GM21390 (cell line): ENCODE measurements at regions not wholly inside any gene's neighbourhood (a gene's known extent, or its start where the extent isn't known, plus 50 kb on each side); places are given as distances from the start of the nearest gene placed in this dataset.

Experiments used
- ATAC-seq: cut with Tn5 transposase; IDR thresholded peaks from one replicate; pipeline ENCODE4 v1.9.1; 2021; ENCODE audit not compliant: unreplicated experiment

DNA sequence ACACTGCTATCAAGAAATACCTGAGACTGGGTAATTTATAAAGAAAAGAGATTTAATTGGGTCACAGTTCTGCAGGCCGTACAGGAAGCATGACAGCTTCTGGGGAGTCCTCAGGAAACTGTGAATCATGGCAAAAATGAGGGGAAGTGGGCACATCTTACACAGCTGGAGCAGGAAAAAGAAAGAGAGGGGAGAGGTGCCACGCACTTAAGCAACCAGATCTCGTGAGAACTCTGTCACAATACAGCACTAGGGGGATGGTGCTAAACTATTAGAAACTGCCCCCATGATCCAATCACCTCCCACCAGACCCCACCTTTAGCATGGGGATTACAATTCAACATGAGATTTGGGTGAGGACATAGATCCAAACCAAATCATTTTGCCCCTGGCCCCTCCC lies 105.5 kb upstream of the CPLX2 start:
- ATAC-seq: no peak

DNA sequence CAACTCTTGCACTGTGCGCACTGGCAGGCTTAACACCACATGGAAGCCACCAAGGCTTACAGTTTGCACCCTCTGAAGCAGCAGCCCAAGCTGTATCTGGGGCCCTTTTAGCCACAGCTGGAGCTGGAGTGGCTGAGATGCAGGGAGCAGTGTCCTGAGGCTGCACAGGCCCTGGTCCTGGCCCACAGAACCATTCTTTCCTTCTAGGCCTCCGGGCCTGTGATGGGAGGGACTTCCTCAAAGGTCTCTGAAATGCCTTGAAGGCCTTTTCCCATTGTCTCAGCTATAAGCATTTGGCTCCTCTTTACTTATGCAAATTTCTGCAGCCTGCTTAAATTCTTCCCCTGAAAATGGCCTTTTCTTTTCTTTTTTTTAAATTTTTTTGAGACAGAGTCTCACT lies 104.4 kb upstream of the CPLX2 start:
- no peak for ATAC-seq

DNA sequence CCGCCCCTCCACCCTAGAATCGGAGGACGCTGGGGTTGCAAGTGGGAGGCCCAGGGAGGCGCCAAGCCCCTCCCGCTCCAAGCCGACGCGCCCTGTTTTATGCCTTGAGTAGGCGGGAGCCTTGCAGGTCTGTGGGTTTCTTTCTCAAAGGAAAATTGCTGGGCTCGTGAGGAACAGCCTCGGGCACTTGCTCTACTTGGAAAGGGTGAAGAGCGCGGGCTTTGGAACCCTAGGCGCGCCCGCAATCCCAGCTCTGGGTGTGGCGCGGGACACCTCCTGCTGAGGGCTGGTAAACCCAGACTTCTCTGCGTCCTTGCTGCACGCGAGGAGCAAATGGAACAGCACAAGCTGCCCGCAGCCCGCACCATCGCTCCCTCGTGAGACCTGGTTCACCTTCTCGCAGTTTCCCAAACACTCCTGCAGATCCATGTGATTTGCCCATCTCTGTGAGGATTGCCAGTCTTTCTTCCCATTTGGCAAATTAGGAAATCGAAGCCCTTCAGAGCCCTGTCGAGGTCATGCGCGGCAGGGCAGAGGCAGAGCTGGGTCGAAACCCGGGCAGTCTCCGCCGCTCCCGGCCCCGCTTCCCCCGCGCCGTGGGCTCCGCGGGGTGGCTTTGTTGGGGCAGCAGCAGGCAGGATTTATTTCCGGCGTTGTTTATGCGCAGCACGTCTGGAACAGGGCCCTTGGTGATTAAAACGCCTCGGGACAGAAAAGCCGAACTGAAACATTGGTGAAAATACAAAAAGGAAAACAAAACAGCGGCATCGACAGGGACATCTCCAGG lies 98.4 kb upstream of the CPLX2 start:
- ATAC-seq: no peak

DNA sequence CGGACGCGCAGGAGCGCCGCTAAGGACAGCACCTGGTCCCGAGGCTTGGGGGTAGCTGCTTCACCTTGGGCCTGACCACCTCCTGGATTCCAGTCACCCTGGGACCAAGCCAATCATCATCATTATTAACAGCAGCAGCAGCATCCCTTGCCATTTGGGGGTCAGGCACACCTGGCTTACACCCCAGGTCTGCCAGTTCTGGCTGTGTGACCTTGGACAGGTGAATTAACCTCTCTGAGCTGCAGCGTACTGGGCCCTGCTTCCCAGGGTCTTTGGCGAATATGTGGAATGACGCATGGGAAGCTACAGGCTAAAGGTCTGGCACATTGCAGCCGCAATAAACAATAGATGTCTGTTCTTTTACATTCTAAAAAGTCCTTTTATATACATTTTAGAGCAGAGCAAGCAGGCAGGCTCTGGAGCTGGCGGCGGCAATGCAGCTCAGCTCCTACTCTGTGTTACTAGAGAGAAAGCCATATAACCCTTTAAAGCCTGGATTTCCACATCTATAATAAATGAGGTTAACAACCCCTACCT lies 97.8 kb upstream of the CPLX2 start:
- ATAC-seq: no peak

DNA sequence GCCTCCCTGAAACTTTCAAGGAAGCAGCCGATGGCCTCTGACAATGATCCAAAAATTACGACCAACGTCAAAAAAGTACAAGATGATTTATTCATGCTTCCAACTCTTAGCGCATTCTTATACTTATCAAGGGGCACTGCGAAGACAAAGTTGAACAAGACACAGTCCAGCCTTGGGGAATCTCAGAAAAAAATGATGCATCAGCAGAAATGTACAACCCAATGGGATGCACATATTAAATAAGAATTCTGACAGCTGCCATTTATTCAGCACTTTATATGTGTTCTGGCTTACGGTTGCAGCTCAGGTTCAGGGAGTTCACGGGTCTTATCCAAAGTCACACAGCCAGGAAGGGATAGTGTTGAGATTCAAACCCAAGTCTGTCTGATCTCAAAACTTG lies 96.0 kb upstream of the CPLX2 start:
- no peak for ATAC-seq

DNA sequence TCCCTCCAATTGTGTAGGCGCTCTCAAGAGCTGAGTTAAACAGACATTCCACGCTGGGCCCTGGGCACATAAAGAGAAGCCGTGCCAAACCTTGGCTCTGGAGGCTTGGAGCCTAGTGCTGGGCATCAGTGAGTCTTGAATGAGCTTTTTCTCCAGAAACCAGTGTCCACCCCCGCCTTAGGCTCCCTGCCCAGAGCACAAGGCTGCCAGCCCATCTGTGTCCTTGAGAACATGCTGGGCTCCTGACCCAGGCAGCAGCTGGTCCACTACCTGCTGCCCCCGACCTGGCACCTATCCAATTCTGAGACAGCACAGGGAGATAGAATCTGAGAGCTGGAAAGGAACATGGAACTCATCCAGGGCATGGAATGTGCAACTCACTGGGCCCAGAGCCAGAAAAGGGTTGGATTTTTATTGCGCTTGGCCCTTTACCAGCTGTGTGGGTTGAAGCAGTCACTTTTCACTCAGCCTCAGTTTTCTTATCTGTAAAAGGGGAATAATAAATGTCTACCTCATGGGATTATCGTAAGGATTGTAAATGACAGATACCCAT lies 92.4 kb upstream of the CPLX2 start:
- no peak for ATAC-seq

DNA sequence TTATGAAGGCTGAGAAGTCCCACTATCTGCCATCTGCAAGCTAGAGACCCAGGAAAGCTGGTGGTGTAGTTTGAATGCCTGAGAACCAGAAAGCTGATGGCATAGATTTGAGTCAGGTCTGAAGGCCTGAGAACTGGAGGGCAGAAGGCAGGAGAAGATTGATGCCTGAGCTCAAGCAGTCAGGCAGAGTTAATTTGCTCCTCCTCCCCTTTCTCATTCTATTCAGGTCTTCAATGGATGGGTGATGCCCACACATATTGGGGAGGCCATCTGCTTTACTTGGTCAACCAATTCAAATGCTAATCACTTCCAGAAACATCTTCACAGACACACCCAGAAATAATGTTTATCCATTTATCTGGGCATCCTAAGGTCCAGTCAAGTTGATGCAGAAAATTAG lies 87.6 kb upstream of the CPLX2 start:
- ATAC-seq: no peak

DNA sequence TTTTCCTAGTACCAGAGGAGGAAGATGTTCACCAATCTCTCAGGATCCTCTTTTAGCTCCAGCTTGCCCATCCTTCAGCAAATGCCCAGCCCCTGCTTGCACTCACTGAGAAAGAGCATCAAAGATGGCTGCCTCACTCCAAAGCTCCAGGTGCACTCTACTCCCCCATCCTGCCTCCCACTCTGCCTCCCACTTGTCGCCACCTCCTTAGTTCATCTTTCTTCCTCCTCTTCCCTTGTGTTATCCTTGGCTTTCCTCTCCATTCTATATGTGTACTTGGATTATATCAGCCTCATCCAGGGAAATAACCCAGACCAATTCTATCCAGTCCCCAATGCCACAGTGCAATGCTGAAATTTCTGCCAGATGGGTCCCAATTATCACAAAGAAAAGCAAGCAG lies 87.1 kb upstream of the CPLX2 start:
- ATAC-seq: no peak

DNA sequence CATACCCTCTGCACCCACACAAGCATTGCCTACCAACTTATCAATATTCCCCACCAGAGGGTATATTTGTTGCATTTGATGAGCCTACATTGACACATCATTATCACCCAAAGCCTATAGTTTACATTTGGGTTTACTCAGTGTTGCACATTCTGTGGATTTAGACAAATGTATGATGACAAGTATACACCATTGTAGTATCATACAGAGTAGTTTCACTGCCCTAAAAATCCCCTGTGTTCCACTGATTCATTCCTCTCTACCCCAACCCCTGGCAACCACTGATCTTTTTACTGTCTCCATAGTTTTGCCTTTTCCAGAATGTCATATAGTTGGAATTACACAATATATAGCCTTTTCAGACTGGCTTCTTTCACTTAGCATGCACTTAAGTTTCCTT lies 85.7 kb upstream of the CPLX2 start:
- ATAC-seq: no peak

DNA sequence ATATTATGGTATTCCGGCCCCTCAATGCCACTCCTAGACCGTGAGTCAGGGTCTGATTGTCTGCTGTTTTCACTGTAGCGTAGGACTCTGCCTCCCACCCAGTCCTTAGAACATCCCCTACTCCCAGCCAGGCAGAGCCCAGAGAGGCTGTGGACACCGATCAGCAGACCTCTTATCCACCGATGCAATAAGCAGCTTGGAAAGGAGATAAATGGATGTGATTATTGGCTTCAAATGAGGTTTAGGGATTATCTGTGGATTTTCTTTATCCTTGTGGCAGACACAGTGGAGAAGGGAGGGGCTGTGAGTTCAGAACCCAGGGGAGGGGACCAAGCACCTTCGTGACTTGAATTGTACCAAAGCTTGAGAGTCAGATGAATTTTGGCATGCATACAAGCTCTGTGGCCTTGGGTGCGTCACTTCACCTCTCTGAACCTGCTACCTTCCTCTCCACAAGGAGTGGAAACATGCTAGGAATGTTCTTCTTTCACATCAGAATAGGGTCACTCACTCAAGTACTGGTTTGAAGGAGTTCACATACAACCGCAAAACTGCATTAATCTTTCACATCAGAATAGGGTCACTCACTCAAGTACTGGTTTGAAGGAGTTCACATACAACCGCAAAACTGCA lies 83.1 kb upstream of the CPLX2 start:
- no peak for ATAC-seq

DNA sequence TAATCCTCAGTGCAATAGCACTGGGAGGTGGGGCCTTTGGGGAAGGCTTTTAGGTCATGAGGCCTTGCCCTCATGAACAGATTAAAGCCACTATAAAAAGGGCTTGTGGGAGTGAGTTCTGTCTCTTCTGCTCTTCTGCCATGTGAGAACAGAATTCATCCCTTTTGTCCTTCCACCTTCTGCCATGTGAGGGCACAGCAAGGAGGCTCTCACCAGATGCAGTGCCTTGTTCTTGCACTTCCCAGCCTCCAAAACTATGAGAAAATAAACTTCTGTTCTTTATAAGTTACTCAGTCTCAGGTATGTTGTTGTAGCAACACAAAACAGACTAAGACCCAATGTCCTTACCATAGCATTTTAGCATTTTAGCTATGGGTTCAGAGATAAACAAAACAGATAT lies 81.7 kb upstream of the CPLX2 start:
- no peak for ATAC-seq

DNA sequence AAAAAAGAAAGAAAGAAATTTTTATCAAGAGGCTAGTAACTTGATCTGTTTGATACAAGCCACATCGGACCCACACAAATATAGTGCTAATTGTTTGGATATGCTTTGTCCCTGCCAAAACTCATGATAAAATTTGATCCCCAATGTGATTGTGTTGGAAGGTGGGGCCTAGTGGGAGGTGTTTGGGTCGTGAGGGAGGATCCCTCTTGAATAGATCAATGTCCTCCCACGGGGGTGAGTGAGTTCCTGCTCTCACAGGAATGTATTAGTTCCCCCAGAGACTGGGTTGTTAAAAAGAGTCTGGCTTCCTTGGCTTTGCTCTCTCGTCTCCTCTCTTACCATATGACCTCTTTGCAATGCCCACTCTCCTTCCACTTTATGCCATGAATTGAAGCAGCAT lies 80.6 kb upstream of the CPLX2 start:
- no peak for ATAC-seq

DNA sequence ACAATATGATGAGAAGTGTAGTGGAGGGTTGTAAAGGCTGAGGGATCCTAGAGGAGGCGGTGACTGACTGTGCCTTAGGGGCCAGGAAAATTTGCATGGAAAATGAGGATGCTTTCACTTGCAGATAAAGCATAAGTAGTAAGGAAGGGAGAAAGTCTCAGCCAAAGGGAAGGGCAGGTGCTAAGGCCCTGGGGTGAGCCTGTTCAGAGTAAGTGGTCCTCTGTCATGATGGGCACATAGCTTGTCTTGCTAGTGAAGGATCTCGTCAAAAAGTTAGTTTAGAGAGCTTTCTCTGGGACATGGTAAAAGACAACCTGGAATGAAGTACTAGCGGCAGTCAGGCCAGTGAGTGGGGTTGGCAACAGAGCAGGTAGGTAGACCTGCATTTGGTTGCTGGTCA lies 75.4 kb upstream of the CPLX2 start:
- no peak for ATAC-seq

DNA sequence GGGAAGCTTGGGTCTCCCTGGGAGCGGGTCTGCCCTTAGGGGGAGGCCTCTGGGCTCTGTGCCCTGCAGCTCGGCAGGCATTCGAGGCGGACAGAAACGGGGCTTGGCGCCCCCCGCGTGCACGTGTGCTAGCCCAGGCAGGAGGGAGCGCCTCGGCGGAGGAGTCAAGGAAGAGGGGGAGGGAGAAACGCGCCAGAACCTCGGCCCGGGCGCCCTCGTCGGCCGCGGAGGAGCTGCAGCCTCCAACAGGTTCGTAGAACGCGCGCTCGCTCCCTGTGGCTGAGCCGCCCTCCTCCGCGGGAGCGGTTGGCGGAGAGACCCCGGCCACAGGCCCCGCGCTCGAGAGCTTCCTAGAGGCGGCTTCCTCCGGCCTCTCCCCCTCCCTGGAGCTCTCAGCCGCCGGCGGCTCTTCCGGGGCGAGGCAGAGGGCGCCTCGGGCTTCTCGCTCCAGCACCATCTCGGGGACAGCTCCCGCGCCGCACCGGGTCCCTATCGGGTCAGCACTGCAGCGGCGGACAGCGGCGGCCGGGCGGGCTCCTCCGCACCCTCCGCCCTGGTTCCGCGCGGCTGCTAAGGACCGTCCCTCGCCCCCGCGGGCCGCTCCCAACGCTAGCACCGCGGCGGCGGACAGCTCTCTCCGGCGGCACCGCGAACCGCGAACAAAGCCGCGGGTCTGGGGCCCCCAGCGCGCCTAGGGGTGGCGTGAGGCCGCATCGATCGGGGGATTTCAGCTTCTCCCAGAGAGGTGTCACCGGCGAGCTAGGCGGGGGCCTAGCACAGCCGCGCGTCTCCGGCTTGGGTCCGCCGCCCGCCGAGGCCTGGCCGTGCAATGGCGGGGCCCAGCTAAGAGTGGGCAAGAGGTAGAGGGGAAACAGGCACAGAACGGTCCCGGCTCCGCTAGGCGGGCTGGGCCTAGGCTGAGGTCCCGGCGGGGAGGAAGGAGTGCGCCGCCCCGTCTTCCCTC lies 74.6 kb upstream of the CPLX2 start:
- peak; percentile 87 for ATAC-seq

DNA sequence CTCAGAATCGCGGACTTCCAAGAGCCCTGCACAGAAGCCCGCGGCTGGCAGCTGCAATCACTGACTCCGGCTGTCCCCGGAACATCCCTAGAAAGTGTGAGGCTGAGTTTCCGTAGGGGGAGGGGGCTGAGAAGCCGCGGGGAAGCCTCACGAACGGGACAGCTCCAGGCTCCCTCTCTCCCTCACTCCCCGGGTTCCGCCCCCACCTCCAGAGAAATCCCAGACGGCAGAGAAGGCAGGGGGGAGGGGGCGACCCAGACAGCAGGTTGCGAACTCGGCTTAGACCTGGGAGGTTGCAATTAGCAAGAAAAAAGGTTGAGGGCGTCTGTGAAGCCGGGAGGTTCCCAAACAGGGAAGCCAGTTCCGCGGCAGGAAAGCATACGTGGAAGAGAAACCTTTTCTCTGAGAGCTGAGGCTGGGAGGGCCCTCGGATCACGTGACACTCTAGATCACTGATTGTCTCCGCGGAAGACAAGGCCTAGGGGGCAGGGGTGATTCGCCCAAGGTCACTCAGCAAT lies 73.8 kb upstream of the CPLX2 start:
- no peak for ATAC-seq

DNA sequence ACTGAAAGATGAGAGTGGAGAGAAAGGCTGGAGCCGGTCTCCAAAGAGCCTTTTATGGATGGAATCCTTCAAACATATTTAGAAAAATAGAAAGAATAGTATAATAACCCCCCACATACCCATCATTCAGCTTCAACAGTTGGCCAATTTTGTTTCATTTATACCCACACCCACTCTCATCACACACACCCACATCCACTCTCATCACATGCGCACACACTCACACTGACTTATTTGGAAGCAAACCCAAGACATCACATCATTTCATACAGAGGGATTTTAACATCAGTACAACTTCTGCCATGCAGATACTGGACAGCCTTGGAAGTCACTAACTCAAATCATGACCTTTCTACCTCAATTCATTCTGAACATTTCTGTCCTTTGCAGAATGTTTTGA lies 72.8 kb upstream of the CPLX2 start:
- ATAC-seq: no peak

DNA sequence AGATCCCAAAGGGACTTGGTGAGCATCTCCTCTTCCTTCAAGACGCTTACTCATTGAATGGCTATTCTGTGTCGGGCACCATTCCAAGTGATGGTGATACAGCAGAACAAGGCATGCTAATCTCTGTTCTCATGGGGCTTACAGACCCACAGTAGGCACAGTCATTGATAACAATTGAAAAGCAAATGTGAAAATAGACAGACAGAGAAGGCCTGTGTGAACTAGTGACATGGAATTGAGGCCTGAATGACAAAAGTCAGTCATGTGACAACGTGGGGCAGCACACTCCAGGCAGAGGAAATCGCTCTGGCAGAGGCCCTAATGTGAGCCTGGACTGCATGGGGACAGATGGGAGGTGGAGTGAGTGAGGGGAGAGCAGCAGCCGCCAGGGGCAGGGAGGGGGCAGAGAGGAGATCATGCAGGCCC lies 70.7 kb upstream of the CPLX2 start:
- no peak for ATAC-seq

DNA sequence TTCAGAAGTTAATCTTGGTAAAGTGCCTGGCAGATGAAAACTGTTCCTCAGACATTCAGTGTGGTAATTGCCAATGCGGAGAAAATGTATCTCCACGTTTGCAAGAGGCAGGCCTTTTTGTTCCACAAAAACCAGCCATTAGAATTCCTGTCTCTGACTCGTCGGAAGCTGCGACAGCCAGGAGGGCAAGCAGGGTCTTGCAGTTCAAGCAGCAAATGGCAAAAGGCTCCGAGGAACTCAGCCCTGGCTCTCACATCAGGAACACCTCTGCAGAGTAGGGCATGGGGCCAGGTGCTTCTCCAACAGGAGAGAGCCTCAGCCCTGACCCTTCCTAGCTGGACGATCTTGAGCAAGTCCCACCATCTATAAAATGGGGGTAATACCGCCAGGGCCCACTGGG lies 69.0 kb upstream of the CPLX2 start:
- ATAC-seq: no peak

DNA sequence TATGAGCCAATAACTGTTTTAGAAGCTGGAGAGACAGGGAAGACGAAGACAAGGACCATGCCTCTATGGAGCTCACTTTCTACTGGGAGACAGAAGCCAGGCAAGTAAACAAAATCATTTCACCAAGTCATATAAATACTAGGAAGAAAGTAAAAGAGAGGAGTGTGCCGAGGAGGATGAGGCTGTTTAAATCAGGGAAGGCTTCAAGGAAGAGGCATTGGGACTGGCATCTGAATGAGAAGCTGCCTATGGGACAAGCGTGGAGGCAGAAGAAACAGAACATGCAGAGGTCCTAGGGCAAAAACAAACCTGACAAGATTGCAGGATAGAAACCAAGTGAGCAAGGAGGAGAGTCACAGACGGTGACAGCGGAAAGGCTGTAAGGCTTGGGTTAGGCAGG lies 68.1 kb upstream of the CPLX2 start:
- no peak for ATAC-seq

DNA sequence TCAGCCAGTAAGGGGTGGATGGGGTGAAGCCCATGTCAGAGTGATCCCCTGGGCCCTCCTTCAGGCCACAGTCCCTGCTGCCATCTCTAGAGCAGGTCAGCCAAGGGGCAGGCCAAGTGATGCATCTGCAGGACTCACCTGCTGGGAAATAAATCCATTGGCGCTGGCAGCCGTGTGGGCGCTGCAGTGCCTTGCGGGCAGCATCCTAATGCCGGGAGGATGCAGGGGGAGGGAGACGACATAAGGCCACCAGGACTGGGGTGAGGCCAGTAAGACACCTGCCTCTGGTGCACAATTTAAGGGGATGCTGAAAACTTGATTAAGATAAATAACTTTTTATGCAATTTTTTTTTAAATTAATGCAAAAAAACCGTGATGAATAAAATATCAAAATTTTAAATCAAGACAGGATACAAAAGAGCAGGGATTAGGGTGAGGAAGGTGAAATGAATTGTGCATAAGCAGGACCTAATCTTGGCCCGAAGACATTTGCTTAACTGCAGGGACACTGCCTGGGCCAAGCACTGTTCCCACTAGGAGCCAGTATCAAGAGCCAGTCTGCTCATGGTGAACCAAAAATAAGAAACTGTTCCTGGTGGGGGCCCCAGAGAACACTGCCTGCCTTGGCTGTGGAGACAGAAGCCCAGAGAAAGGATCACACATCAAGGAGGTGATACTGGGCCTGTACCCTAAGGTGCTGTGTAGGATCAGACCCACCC lies 67.5 kb upstream of the CPLX2 start:
- no peak for ATAC-seq
